IMR-90 (cell line): ENCODE measurements at regions not wholly inside any gene's neighbourhood (a gene's known extent, or its start where the extent isn't known, plus 50 kb on each side); places are given as distances from the start of the nearest gene placed in this dataset.
A peak's percentile ranks its signal among the peaks of the same experiment; 100 is the strongest.

Experiments used
- ATAC-seq: fragments of 200-7000 bp; cut with Tn5 transposase; 2 replicates; pipeline ENCODE4 v1.9.1; 2020; ENCODE audit warnings: low read depth, mild to moderate bottlenecking, moderate library complexity
- BruUV-seq: library from RNA; stranded (reverse); fragments of 400-500 nt; replicated peaks from 2 replicates; lab custom pipeline; 2021; lab: Mats Ljungman, UMichigan
- CTCF ChIA-PET: fragments of 300-600 bp; formaldehyde crosslinking; extraction: SDS; loops from one replicate; lab custom pipeline; 2021; ENCODE audit warnings: antibody characterized with exemption; lab: Yijun Ruan, JAX
- POLR2A ChIA-PET: fragments of 300-600 bp; sonication (Branson Sonifier 250); formaldehyde crosslinking; loops from one replicate; lab custom pipeline; 2022; ENCODE audit warnings: antibody characterized with exemption; ENCODE audit not compliant: unreplicated experiment; lab: Charles Lee
- DNase-seq: peaks from one replicate; pipeline ENCODE4 v3.0.0; 2013
- H2AFZ ChIP-seq: replicated peaks from 2 replicates; pipeline ENCODE3; 2013; ENCODE audit warnings: low read length, mild to moderate bottlenecking; ENCODE audit not compliant: poor library complexity
- H2AK5ac ChIP-seq: 2 replicates; pipeline ENCODE4 v1.6.1; 2013; ENCODE audit warnings: low read depth, low read length, inconsistent platforms
- H2AK9ac ChIP-seq: replicated peaks from 2 replicates; pipeline ENCODE3; 2013; ENCODE audit warnings: mild to moderate bottlenecking, low read depth, low read length, moderate library complexity; ENCODE audit not compliant: poor library complexity
- H2BK120ac ChIP-seq: 2 replicates; pipeline ENCODE4 v1.6.1; 2013; ENCODE audit warnings: low read depth, low read length, inconsistent platforms
- H2BK15ac ChIP-seq: 3 replicates; pipeline ENCODE4 v1.6.1; 2013; ENCODE audit warnings: low read depth, low read length, inconsistent platforms
- H2BK20ac ChIP-seq: 2 replicates; pipeline ENCODE4 v1.6.1; 2013; ENCODE audit warnings: low read depth, mild to moderate bottlenecking, inconsistent platforms, low read length, moderate library complexity
- H2BK5ac ChIP-seq: 2 replicates; pipeline ENCODE4 v1.6.1; 2013; ENCODE audit warnings: mild to moderate bottlenecking, low read depth, low read length, inconsistent platforms; ENCODE audit not compliant: poor library complexity, severe bottlenecking
- H3K14ac ChIP-seq: replicated peaks from 2 replicates; pipeline ENCODE4 v1.6.1; 2013; ENCODE audit warnings: low read depth, low read length, inconsistent platforms
- H3K18ac ChIP-seq: 2 replicates; pipeline ENCODE4 v1.6.1; 2013; ENCODE audit warnings: low read depth, low read length, control low read depth
- H3K23ac ChIP-seq: 2 replicates; pipeline ENCODE4 v1.6.1; 2013; ENCODE audit warnings: low read depth, low read length, inconsistent platforms
- H3K27ac ChIP-seq: 2 replicates; pipeline ENCODE4 v1.5.1; 2013; ENCODE audit warnings: mild to moderate bottlenecking, control low read depth, low read length; ENCODE audit not compliant: insufficient read depth
- H3K27me3 ChIP-seq: 2 replicates; pipeline ENCODE4 v1.6.1; 2013; ENCODE audit warnings: low read length; ENCODE audit not compliant: control insufficient read depth, insufficient read depth
- H3K36me3 ChIP-seq: 2 replicates; pipeline ENCODE4 v1.6.1; 2013; ENCODE audit warnings: low read length, mixed read lengths; ENCODE audit not compliant: control insufficient read depth, insufficient read depth
- H3K4ac ChIP-seq: 2 replicates; pipeline ENCODE4 v1.6.1; 2013; ENCODE audit warnings: low read depth, low read length, inconsistent platforms
- H3K4me1 ChIP-seq: 2 replicates; pipeline ENCODE4 v1.6.1; 2013; ENCODE audit warnings: low read length, mixed read lengths; ENCODE audit not compliant: control insufficient read depth, insufficient read depth
- H3K4me2 ChIP-seq: 2 replicates; pipeline ENCODE4 v1.6.1; 2013; ENCODE audit warnings: low read depth, mild to moderate bottlenecking, control low read depth, low read length, moderate library complexity
- H3K4me3 ChIP-seq: 2 replicates; pipeline ENCODE4 v1.5.1; 2013; ENCODE audit warnings: low read depth, mild to moderate bottlenecking, control low read depth, low read length, moderate library complexity; ENCODE audit not compliant: insufficient read depth
- H3K56ac ChIP-seq: 2 replicates; pipeline ENCODE4 v1.6.1; 2013; ENCODE audit warnings: low read length, inconsistent platforms; ENCODE audit not compliant: insufficient read depth; ENCODE audit errors: extremely low read depth
- H3K79me1 ChIP-seq, 2 experiments: 2 replicates each; pipeline ENCODE4 v1.6.1; 2013; ENCODE audit warnings: low read length in 2 of 2, inconsistent platforms in 1 of 2, low read depth in 1 of 2
- H3K9ac ChIP-seq: 2 replicates; pipeline ENCODE4 v1.6.1; 2013; ENCODE audit warnings: low read depth, low read length, control low read depth
- H3K9me1 ChIP-seq: 2 replicates; pipeline ENCODE4 v1.6.1; 2013; ENCODE audit warnings: low read length, inconsistent platforms; ENCODE audit not compliant: insufficient read depth
- H3K9me3 ChIP-seq: 2 replicates; pipeline ENCODE4 v1.6.1; 2013; ENCODE audit warnings: low read length; ENCODE audit not compliant: control insufficient read depth, insufficient read depth
- H4K20me1 ChIP-seq: 2 replicates; pipeline ENCODE4 v1.6.1; 2013; ENCODE audit warnings: low read length, inconsistent platforms; ENCODE audit not compliant: insufficient read depth
- H4K5ac ChIP-seq: 2 replicates; pipeline ENCODE4 v1.6.1; 2013; ENCODE audit warnings: mild to moderate bottlenecking, low read depth, low read length, control low read depth
- H4K8ac ChIP-seq, 2 experiments: 2 replicates each; pipeline ENCODE4 v1.6.1; 2013; ENCODE audit warnings: low read depth in 2 of 2, low read length in 2 of 2, control low read depth in 1 of 2, inconsistent platforms in 1 of 2
- H4K91ac ChIP-seq: 2 replicates; pipeline ENCODE4 v1.6.1; 2013; ENCODE audit warnings: low read depth, low read length, inconsistent platforms; ENCODE audit not compliant: insufficient read depth
- CHD1 ChIP-seq: IDR thresholded peaks from 2 replicates; pipeline ENCODE4 v1.6.1; 2012; ENCODE audit warnings: low read depth, low read length, improper control_type of control experiment
- CTCF ChIP-seq: conservative IDR thresholded peaks from 2 replicates; pipeline ENCODE4 v1.5.1; 2012; ENCODE audit warnings: mild to moderate bottlenecking, low read depth, low read length, improper control_type of control experiment
- FOS ChIP-seq: fragments of 150-350 bp; IDR thresholded peaks from 2 replicates; pipeline ENCODE4 v1.6.1; 2016; ENCODE audit warnings: low read depth, low read length
- MAFK ChIP-seq: IDR thresholded peaks from 2 replicates; pipeline ENCODE4 v1.6.1; 2012; ENCODE audit warnings: low read depth, low read length, improper control_type of control experiment
- NFE2L2 ChIP-seq: fragments of 150-350 bp; IDR thresholded peaks from 2 replicates; pipeline ENCODE4 v1.6.1; 2016; ENCODE audit warnings: low read depth, mild to moderate bottlenecking, low read length
- RFX5 ChIP-seq: IDR thresholded peaks from 2 replicates; pipeline ENCODE4 v1.8.0; 2012; ENCODE audit warnings: low read depth, mild to moderate bottlenecking, low read length, moderate library complexity
- WGBS, 2 experiments: methylation state at CpG; one replicate each; pipeline versions ENCODE4 v1.1.5 to v1.1.7; 2013; ENCODE audit warnings: missing lambda C conversion rate in 2 of 2; ENCODE audit not compliant: insufficient read length in 1 of 2; ENCODE audit errors: extremely low coverage in 2 of 2; 5-methylcytosine and 5-hydroxymethylcytosine counted together
- dilution Hi-C: fragments of 300-500 bp; cut with HindIII; formaldehyde crosslinking; loops from one replicate; pipeline ENCODE4 v1.14.3; 2018; ENCODE audit warnings: low sequenced_read_pairs; ENCODE audit not compliant: unreplicated experiment
- in situ Hi-C: fragments of 300-500 bp; cut with MboI; formaldehyde crosslinking; loops from 3 replicates; pipeline ENCODE4 v1.14.3; 2019; ENCODE audit warnings: low sequenced_read_pairs, inconsistent platforms, mixed read lengths
- intact Hi-C: fragments of 100-400 bp; cut with micrococcal nuclease; formaldehyde crosslinking; loops from 2 replicates; pipeline ENCODE4 v1.10.0; 2022
- TF ChIP-seq, protein P1 (sequence below): fragments of 150-350 bp; IDR thresholded peaks from 2 replicates; pipeline ENCODE4 v1.6.1; 2016; ENCODE audit warnings: low read depth, mild to moderate bottlenecking, low read length, moderate library complexity, borderline replicate concordance

DNA sequence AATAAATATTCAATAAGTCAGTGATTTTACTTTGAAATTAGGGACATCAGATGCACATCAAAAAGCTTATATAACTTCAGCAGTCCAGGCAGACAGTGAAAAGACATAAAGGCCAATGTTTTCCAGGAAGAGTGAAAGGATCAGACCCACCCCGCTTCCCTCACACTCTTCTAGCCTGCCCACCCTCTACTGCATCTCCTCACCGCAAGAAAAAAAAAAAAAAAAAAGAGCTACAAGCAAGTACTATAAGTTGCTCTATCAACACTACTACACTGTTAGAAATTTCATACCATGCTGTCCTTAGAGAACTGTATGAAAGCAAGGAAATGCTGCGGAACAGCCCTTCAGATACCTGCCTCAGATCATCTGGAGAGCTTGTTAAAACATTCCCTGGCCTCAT, 240.8 kb downstream of the ZEB2 start:
- H2BK5ac ChIP-seq = no peak overlapping the region
- H3K23ac ChIP-seq = no peak overlapping the region
- dilution Hi-C loops = no loop called here
- ATAC-seq = no peak
- H2BK120ac ChIP-seq = no peak overlapping the region
- intact Hi-C loops = no loop called here
- H4K91ac ChIP-seq = no peak overlapping the region
- no peak overlapping the region for H4K8ac ChIP-seq
- H3K27ac ChIP-seq = no peak overlapping the region
- H3K36me3 ChIP-seq = no peaks in the 10 kb centered on the region
- no peak overlapping the region for H3K4me2 ChIP-seq
- no TSS peak for BruUV-seq
- H3K18ac ChIP-seq = no peak overlapping the region
- WGBS, 2 experiments = 80% methylated on average over 1 of the region's 3 CpGs; no CpG with 5 or more reads in 1 of the 2 experiments
- H3K9me3 ChIP-seq = no peaks in the 10 kb centered on the region
- no peaks in the 10 kb centered on the region for H4K20me1 ChIP-seq
- no peaks in the 10 kb centered on the region for H3K27me3 ChIP-seq
- in situ Hi-C loops = no loop called here
- no peak overlapping the region for H2AK9ac ChIP-seq
- no peak for DNase-seq
- H2AK5ac ChIP-seq = no peak overlapping the region
- H3K56ac ChIP-seq = no peak overlapping the region
- H4K5ac ChIP-seq = no peak overlapping the region
- no peak overlapping the region for H2BK20ac ChIP-seq
- peak overlapping the region; percentile 7; the same call in 1 of the 3 replicates for H2BK15ac ChIP-seq
- no peak overlapping the region for H3K14ac ChIP-seq
- H3K4me3 ChIP-seq = no peak overlapping the region
- POLR2A ChIA-PET = interaction anchor here (0.6 kb wide), 2 partner anchors 665 to 1577 kb away, joined by 3 read pairs; no protein-coding TSS in a partner anchor
- CTCF ChIA-PET = no interaction called here
- no peak overlapping the region for H3K9ac ChIP-seq
- TF ChIP-seq FOS (no peak), MAFK (no peak), RFX5 (no peak), CTCF (no peak), NFE2L2 (no peak), CHD1 (no peak)
- TF ChIP-seq, protein P1, sequence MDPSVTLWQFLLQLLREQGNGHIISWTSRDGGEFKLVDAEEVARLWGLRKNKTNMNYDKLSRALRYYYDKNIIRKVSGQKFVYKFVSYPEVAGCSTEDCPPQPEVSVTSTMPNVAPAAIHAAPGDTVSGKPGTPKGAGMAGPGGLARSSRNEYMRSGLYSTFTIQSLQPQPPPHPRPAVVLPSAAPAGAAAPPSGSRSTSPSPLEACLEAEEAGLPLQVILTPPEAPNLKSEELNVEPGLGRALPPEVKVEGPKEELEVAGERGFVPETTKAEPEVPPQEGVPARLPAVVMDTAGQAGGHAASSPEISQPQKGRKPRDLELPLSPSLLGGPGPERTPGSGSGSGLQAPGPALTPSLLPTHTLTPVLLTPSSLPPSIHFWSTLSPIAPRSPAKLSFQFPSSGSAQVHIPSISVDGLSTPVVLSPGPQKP = no peak
- no peak overlapping the region for H2AFZ ChIP-seq
- H3K4me1 ChIP-seq = peaks cover 2% of the 10 kb centered on the region; the same call in 1 of the 2 replicates
- H3K4ac ChIP-seq = no peak overlapping the region
- no peaks in the 10 kb centered on the region for H3K9me1 ChIP-seq
- peaks cover 0 to 5% of the 10 kb centered on the region in 2 experiments; a peak in 2 of 4 replicates for H3K79me1 ChIP-seq
